ENCODE measurements at regions not wholly inside any gene's neighbourhood (a gene's known extent, or its start where the extent isn't known, plus 50 kb on each side); places are given as distances from the start of the nearest gene placed in this dataset.

DNA sequence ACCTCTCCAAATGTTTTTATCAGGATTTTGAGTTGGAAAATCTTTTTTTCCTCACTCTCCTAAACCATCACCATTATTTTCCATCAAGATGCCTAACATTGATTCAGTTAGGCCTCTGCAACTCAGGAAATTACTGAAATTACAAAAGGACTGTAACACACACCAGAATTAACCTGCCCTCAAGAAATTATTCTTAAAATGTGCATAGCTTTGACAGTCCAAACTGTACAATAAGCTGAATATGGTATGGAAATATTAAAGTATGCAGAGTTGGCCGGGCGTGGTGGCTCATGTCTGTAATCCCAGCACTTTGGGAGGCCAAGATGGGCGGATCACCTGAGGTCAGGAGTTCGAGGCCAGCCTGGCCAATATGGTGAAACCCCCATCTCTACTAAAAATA lies 50.2 kb upstream of the PHLPP1 start:
- TF ChIP-seq, protein P1, sequence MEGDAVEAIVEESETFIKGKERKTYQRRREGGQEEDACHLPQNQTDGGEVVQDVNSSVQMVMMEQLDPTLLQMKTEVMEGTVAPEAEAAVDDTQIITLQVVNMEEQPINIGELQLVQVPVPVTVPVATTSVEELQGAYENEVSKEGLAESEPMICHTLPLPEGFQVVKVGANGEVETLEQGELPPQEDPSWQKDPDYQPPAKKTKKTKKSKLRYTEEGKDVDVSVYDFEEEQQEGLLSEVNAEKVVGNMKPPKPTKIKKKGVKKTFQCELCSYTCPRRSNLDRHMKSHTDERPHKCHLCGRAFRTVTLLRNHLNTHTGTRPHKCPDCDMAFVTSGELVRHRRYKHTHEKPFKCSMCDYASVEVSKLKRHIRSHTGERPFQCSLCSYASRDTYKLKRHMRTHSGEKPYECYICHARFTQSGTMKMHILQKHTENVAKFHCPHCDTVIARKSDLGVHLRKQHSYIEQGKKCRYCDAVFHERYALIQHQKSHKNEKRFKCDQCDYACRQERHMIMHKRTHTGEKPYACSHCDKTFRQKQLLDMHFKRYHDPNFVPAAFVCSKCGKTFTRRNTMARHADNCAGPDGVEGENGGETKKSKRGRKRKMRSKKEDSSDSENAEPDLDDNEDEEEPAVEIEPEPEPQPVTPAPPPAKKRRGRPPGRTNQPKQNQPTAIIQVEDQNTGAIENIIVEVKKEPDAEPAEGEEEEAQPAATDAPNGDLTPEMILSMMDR (IDR thresholded peaks at IDR 0.05): no peak
- no peak for TF ChIP-seq ZFX (IDR thresholded peaks at IDR 0.05; ENCODE audit: borderline replicate concordance)

Data from 22Rv1 (cell line).